HG03565 (cell line): ENCODE measurements at regions not wholly inside any gene's neighbourhood (a gene's known extent, or its start where the extent isn't known, plus 50 kb on each side); places are given as distances from the start of the nearest gene placed in this dataset.
A peak's percentile ranks its signal among the peaks of the same experiment; 100 is the strongest.

Experiments
- ATAC-seq: cut with Tn5 transposase; IDR thresholded peaks from one replicate; pipeline ENCODE4 v1.9.1; 2021; ENCODE audit warnings: mild to moderate bottlenecking, moderate library complexity; ENCODE audit not compliant: unreplicated experiment

DNA sequence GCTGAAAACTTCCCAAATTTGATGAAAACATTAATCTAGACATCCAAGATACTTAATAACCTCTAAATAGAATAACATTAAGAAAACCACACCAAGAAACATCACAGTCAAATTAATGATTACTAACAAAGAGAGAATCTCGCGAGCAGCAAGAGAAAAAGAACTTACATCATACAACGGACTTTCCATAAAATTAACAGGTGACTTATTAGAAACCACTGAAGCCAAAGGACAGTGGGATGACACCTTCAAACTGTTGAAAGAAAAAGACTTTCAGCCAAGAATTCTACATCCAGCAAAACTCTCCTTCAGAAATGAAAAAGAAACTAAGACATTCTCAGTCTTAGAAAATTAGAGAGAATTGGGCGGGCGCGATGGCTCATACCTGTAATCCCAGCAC is 232.0 kb downstream of the SNCA start:
- ATAC-seq = no peak

DNA sequence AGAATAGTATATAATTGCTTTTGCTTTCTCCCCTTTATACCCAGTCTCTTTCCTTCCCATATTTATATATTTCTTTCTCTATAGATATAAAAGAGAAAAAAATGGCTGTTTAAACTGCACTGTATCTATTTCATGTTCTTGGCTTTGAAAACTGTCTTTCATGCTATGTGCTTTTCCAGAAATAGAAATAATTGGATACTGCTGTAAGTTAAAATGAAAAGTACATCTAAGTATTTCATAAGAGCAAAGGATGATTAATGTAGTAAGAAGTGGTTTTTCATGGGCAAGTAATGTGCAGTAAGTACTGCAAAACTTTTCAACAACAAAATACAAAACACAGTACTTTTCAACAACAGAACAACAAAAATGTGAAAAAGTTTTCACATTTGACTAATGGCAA is 237.9 kb downstream of the SNCA start:
- ATAC-seq = no peak

DNA sequence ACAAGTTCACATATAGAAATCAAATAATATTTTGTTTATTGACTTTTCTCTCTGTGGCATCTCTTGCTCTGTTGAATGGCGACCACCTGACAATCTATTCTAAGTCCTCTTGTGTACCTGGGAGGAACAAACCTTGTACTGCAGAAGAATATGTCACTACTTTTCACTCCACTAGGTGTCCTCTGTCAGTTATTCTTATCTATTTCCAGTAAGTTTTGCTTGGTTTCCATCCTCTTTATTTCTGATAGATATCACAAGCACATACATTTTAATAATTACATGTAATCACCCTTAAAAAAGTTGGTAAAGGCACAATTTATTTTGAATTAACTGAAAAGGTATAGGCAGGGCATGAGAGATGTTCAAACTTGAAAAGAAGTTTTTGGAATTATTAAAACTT is 238.4 kb downstream of the SNCA start:
- no peak for ATAC-seq

DNA sequence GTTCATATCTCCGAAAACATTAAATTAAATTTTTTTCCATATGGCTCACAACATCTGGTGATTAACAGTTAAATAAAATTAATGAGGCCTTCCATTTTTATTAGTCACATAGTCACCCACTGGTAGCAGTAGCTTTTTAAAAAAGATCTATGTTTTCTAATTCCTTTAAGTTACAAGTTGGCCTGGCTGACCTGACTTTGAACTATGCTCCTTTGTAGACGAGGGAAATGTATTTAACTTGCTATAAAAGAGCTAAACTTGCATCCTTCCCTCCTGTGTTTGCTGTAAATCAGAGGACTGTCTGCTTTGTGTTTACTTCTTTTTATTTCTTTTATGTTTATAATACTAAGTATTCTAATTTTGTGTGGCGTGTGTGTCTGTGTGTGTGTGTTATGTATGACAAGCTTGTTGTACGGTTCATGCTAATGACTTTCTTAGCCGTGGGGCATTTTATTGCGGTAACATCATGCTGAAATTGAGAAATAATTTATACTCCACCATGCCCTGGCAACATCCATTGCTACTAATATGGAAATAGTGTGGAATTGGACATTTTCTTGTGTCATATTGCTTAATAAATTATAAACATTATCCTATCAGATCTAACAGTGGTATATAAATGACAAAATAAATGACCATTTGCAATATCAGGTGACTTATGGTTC is 241.7 kb downstream of the SNCA start:
- ATAC-seq = no peak

DNA sequence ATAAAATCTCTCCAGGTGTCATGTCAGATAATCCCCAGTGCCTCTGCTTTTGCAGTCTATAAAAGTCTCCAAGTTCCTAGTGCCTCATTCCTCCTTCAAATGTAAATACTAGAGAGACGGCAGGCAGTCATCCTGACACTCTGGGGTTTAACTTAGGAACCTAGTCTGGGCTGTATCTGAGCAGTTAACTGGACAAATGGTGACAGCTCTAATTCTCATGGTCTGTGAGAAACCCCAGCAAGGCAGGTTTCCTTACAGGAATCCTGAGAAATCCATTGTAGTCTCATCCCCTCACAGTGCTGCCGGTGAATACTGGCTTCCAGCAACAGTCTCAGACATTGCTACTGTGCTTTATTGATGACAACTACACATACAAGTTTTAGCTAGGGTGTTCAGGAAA is 246.8 kb downstream of the SNCA start:
- no peak for ATAC-seq

DNA sequence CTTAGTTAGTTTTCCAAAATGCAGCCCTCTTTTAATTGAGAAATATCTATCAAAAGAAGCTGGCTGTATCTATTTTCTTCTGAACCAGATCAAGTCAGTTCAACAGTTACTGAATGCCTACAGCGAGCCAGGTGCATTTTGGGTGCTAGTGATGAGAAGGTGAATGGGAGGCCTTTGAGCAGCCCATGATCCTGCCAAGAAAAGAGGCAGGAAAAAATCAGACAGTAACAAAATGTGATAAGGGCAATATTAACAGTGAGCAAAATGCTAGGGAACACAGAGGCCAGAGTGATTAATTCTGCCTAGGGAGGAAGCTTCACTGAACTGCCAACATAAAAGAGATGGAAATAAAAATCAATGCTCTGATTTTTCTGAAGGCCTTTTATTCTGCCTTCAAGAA is 248.5 kb downstream of the SNCA start:
- no peak for ATAC-seq

DNA sequence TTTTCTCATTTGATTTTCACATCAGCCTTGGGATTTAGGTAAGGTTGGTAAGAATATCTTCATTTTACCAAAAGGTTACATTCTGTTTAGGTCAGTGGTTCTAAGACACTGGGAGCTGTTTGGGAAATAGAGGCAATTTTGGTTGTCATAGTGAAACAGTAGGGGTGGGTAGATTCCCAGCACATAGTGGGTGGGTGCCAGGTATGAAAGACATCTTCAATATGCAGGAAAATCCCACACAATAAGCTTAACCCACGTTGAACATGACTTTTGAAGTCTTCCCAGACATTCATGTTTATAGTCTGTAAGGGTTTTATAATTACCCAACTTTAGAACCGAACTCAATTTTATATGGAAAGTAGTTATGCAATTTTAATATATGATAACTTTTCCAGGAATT is 249.6 kb downstream of the SNCA start:
- ATAC-seq = no peak

DNA sequence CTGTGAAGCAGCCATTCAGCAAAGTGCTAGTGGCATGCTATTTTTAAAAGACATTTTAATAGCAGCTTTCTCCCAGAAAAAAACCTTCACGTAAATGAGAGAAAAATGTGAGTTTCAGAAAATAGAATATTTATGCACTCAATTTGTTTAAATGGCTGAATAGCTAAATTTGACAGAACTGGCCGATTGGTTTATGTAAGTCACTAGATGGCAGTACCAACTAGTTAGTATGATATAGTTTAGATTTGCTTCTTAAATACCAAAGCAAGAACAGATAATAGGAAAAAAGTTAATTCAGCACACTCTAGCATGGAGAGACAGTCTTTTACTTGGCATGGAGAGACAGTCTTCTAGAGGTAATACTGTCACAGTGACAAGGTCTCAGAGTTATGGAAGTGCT is 250.1 kb downstream of the SNCA start:
- ATAC-seq = no peak

DNA sequence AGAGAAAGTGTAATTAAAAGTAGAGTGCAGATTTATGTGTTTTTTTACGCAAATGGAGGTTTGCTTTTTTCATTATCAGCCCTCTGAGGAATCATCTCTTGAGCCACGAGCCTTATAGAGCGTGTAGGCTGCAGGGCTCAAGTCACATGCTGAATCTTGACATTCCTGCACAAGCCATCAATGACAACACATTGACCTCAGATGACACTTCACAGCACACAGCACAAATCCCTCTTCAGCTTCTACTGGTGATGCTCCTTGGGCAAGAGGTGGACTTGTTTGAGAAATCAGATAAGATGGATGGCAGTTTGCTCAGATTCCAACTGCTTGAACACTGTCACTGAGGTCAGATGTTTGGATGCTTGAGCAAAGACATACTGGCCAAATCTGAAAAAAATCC is 250.6 kb downstream of the SNCA start:
- no peak for ATAC-seq

DNA sequence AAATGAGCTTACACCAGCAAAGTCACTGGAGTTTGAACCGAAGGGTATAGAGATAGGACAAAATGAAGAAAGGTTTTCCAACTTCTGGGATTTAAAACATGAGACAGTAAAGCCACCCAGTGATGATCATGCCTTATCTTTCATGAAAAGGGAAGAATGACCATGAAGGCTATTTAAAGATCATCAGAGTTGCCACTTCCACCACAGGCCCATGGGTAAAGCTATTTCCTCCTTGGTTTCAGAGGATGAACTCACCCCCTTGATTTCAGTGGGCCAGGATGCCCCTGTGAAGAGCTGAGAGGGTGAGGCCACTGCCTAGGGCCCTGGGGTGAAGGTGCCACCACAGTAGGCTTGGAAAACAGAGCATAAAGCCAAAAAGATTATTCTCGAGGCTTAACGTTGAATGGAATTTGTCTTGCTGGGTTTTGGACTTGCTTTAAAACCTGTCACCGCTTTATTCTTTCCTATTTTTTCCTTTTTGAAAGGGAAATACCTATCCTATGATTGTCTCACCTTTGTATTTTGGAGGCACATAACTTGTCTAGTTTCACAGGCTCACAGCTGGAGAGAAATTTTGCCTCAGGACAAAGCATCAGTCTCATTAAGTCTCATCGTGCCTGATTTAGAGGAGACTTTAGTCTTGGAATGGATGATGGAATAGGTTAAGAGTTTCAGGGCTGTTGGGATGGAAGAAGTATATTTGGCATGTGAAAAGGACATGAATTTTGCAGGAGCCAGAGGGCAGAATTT is 254.0 kb downstream of the SNCA start:
- ATAC-seq = no peak

DNA sequence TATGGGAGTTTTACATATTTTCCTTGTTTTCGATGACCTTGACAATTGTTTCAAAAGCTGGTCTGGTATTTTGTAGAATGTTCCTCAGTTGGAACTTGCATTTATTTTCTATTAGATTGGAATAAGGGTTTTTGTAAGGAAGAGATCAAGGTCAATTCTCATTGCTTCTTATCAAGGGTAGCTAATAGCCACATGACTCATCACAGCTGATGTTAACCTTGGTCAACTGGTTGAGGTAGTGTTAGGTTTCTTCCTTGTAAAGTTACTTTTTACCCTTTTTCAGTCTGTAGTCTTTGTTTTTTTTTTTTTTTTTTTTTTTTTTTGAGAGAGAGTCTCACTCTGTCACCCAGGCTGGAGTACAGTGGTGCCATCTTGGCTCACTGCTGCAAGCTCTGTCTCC is 257.2 kb downstream of the SNCA start:
- ATAC-seq = no peak

DNA sequence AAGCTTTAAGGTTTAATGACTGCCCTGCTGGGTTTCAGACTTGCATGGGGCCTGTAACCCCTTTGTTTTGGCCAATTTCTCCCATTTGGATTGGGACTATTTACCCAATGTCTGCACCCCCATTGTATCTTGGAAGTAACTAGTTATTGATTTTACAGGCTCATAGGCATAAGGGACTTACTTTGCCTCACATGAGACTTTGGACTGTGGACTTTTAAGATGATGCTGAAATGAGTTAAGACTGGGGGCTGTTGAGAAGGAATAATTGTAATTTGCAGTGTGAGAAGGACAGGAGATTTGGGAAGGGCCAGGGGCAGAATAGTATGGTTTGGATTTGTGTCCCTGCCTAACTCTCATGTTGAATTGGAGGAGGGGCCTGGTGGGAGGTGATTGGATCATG is 260.7 kb downstream of the SNCA start:
- ATAC-seq = no peak

DNA sequence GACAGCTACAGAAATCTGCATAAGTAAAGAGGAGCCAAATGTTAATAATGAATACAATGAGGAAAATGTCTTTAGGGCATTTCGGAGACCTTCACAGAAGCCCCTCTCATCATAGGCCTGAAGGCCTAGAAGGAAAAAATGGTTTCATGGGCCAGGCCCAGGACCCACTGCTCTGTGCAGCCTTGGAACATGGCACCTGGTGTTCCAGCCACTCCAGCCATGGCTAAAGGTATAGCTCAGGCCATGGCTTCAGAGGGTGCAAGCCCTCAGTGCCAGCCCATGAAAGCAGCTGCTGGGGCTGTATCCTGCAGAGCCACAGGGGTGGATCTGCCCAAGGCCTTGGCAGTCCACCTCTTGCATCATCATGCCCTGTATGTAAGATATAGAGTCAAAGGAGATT is 261.1 kb downstream of the SNCA start:
- no peak for ATAC-seq

DNA sequence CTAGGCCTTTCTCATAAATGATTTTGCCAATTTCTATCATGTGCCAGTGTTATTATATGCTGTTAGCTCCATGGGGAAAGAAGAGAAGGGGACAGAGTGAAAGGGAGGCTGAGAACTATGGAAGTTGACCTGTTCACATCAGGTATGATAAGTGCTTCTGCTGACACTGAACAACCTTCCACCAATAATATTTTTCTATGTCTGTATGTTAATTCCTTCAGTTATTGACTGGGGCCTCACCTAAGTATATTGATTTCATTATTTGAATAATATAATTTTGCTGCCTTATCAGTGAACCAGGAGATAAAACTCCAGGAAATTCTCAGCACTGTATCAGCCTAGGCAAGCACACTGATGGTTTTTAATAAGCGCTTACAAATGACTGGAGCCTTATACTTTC is 262.8 kb downstream of the SNCA start:
- no peak for ATAC-seq

DNA sequence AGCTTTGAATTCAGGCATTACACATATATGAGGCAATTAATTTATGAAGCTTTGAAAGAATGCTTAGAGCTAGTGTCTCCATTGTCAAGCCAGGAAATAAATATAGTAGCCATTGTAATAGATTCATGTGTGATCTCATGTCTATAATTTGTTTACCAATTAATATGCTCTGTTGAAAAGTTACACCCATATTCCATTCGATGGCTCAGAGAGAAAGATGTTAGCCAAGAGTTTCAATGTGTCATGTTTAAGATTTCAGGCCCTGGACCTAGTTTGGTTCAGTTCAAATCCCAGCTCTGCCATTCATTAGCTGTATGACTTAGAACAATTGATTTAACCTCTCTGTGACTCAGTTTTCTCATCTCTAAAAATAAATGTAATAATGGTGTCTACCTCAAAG is 263.3 kb downstream of the SNCA start:
- no peak for ATAC-seq

DNA sequence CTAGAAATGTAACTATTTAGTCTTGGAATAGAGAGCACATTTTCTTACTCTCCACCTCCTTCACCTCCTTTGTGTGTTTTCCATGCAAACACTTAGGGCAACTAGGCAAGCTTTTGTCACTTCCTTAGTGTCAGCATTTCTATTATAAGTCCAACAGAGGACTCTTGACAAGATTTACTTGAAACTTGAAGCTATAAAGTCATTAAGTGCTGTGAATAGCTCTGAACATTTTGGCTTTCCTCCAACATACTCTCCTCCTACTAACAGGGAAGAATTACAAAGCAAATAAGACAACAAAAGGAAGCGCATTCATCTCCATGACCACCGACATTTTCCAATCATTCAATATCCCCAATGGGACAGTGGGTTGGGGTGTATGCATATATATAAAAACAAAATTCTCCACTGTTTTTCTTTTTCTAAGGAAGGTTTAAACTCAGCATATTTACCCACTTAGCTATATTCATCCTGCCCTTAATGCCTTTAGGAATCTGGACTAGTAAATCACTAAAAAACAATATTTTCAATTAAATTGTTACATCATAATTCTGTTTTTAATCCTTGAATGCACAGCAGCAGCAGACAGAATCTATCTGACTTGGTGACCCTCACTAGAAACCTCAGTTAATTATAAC is 264.6 kb downstream of the SNCA start:
- ATAC-seq = no peak

DNA sequence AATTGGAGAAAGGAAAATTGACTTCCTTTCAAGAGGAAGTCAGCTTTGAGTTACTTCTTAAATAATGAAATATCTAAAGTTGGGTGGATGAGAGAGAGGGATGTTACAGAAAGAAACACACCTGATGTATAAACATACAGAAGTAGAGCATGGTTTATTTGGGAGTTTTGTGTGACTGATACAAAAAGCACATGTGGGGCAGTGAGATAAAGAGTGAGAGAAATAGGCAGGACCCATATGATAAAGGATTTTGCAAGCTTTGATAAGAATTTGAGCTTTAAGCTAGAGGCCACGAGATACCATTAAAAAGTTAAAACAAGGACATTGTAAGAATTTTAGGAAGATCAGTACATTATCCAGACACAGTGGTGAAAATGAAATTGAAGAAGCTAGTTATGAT is 263.3 kb upstream of the GPRIN3 start:
- ATAC-seq = no peak

DNA sequence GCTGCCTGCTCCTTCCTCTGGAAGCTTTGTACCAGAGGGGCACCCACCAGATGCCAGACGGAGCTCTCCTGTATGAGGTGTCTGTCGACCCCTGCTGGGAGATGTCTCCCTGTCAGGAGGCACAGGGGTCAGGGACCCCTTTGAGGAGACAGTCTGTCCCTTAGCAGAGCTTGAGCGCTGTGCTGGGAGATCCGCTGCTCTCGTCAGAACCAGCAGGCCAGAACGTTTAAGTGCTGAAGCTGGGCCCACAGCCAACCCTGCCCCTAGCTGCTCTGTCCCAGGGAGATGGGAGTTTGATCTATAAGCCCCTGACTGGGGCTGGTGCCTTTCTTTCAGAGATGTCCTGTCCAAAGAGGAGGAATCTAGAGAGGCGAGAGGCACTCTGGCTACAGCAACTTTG is 260.3 kb upstream of the GPRIN3 start:
- ATAC-seq = no peak

DNA sequence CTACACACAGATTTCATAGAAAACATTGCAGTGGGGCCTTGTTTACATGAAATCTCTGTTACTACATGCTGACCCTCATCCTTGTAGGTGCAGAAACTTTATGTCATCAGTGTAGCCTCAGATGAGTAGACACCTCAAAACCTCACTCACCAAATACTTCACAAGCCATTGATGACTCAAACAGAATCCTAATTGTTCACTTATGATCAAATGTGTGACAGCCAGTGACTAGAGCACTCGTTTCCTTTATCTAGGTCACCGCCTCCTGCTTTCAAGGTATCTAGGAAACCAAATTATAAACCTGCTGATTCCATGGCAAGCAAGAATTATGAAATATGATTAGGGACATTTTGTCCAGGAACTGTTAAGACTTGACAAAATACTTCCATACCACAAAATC is 255.8 kb upstream of the GPRIN3 start:
- ATAC-seq = peak; percentile 65

DNA sequence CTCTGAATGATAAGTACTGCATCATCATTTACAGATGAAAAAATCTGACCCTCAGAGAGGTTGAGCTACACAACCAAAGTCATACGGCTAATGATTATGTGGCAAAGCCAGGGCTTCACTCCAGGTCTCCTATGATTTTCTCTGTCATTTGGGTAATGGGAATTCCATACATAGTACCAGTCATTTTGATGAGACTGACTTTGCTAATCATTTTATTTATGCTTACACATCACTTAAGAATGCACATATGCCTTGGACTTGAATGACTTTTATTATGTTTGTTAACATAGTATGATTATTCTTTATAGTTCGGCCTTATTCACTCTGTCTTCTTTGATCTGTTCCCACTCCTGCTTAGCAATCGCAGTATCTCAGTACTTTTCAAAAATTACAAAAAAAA is 255.1 kb upstream of the GPRIN3 start:
- no peak for ATAC-seq

DNA sequence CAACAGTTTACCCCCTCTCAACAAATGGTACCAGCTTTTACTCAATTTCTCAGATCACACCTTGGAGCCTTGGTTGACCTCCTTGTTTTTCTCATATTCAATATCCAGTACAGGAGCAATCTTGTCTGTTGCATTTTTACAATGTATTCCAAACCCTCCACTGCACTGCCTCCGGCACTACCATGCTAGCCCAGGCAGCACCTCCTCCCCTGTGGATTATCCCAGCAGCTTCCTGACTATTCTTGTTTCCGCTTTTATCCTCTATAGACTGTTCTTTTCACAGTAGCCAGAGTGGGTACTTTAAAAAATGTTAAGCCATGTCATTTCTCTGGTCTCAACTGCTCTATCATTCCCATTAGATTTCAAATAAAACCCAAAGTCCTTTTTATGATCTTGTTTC is 253.4 kb upstream of the GPRIN3 start:
- no peak for ATAC-seq

DNA sequence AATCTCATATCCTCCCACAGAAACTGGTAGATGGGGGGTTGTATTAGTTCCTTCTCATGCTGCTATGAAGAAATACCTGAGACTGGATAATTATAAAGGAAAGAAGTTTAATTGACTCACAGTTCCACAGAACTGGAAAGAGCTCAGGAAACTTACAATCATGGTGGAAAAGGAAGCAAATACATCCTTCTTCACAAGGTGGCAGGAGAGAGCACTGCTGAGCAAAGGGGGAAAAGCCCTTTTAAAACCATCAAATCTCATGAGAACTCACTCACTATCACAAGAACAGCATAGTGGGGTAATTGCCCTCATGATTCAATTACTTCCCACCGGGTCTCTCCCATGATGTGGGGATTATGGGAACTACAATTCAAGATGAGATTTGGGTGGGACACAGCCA is 250.5 kb upstream of the GPRIN3 start:
- ATAC-seq = no peak
